NCI-H69 (cell line): ENCODE measurements at regions not wholly inside any gene's neighbourhood (a gene's known extent, or its start where the extent isn't known, plus 50 kb on each side); places are given as distances from the start of the nearest gene placed in this dataset.
"Not testable (repeated sequence)": the region's sequence is repeated elsewhere in the genome, so short reads cannot be mapped to it uniquely, and the experiment has no call there.

ENCODE experiments used
- DNase-seq: peaks from one replicate; lab custom pipeline; 2025; lab: John Stamatoyannopoulos, UW

DNA sequence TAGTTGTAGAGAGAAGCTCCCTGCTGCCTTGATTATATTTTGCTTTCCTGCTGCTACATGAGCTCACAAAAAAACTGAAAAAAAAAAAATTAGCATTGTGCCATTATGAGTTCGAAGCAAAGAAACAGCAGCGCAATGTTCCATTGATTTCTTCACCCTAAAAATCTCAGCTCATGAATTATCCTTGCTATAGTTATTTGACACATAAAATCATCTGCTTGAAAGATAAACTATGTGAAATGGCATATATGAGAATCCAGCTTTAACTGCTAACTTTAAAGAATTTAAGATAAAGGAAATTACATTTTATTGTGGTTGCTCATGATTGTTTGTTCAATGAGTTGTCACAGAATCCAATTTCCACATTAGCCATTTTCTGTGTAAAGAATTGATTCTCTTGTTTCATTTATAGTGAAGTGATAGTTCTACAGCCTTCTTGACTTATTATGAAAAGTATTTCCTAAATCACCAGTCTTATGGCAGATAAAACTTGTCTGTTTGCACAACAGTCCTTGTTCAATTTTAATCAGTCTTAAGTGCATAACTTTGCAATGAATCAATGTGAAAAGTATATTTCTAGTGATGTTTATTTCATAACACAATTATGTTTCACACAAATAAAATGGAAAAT, 1275.0 kb upstream of the CDH9 start:
- no peak for DNase-seq

DNA sequence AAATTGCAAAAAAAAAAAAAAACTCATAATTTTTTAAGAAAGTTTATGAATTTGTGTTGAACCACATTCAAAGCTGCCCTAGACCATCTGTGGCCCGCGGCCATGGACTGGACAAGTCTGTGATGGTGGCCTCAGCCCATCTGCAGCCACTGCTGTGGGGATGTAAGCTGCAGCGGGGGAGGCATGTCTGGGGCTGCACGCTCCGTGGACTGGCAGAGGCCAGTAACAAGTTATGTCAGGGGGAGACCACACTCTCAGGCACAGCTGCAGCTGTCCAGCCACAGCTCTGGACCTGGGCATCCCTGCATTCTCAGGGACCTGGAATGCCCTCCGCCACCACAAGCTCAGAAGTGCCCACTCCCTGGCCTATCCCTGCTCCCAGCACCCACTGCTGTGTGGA, 1272.3 kb upstream of the CDH9 start:
- DNase-seq, result no peak

- no peak for DNase-seq
Measured at GRCh38 chr5:28305891-28306290, 1267.5 kb upstream of the CDH9 start.

GRCh38 chr5:28301712-28302111, 1263.3 kb upstream of the CDH9 start:
- DNase-seq, result no peak

DNA sequence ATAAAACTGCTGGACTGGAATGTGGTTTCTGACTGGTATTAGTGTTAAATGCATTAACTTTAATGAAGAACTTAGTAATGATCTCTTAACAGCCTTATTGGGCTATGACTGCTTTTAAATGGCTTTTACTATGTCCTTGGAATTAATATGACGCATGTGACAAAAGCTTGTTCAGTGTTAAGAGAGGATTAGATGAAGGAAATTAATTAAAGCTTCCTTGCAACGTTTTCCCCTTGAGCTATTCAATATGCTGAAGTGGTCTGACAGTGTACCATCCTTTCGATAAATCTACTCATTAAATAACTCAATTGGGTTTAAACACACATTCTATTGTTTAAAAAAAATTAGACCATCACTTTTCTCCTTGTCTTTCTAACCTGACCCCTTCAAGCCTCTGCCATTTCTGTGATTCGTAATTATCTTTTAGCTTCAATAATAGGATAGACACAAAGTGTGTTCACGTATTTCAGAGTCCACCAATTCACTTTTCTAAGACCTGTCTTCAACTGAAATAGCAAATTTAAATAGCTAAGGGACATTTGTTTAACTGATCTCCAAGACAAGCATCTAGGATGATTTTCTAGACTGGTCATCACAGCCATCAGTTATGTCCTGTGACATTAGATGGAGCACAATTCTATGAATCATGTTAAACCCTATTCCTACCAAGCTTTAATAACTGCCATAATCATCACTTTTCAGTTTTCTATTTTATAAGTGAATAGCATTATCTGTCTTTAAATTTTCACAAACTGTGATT, 1258.0 kb upstream of the CDH9 start:
- no peak for DNase-seq

GRCh38 chr5:28287021-28287420, 1248.6 kb upstream of the CDH9 start:
- DNase-seq, result not testable (repeated sequence)

- DNase-seq, result no peak
Measured at GRCh38 chr5:28286566-28286965, 1248.2 kb upstream of the CDH9 start.

DNA sequence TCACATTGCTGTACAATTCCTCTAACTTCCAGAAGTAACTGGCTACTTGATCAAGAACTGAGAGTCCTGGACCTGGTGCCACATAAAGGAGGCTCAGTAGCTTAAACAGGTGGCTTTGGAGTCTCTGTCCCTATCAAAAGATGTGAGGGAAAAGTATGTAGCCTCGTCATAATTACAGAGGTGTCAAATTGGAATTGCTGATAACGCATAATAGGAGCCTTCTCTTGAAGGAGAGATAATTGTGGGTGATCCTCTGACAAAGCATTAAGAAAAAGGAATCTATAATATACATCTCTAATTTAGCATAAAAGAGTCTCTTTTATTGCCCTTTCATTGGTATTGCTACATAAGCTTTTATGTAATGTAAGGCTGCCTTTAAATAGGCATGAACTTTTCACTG, 1246.4 kb upstream of the CDH9 start:
- DNase-seq, result no peak

GRCh38 chr5:28281351-28281750, 1243.0 kb upstream of the CDH9 start:
- DNase-seq, result no peak

- DNase-seq, result no peak
Measured at GRCh38 chr5:28275931-28276330, 1237.5 kb upstream of the CDH9 start.

DNA sequence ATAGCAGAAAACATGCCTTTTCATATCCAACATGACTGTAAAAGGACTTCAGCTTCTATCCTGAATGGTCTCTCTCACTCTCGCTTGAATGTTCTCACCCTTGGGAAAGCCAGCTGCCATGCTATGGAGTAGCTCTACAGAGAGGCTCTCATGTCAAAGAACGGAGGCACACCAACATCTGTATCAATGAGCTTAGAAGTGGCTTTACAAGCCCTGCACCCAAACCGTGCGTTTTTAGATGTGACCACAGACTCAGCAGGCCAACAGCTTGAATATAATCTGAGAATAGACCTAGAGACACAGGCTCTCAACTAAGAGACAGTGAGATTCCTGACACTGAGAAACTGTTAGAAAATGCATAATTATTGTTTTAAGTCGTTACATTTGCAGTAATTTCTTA, 1231.6 kb upstream of the CDH9 start:
- no peak for DNase-seq

DNA sequence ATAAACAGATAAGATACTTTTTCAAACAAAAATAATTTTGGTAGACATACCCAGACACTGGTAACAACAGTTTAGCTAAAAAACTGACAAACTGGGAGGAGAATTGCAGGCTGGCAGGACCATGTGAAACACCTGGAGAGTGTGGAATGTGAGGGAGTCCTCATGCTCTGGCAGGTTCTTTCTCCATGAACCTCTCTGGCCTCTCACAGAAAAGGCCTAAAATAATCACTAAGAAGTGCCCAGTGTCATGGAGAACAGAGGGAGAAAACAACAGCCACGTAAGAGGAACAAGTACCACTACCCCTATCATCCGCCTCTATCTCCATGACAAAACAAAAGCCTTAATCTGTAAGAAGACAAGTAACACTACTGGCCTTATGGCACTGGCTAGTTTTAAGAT, 1227.5 kb upstream of the CDH9 start:
- DNase-seq, result no peak

DNA sequence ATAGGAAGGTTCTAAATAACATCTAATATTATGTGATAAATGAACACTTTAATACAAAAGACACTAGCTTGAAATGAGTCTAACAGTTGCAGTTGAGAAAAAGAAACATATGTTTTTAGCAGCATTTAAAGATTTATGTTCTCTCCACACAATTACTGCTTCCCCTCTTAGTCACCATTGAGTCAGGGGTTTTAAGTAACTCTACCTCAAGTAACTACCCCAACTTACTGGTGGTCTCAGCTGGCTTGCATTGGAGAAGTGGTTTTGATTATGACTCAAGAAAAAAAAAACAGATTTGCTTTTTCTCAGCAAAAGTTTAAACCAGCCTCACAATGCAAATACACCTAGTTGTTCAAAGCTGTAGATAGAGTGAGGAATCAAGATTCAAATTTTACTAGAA, 1216.5 kb upstream of the CDH9 start:
- DNase-seq, result no peak

- no peak for DNase-seq
Measured at GRCh38 chr5:28253431-28253830, 1215.0 kb upstream of the CDH9 start.

DNA sequence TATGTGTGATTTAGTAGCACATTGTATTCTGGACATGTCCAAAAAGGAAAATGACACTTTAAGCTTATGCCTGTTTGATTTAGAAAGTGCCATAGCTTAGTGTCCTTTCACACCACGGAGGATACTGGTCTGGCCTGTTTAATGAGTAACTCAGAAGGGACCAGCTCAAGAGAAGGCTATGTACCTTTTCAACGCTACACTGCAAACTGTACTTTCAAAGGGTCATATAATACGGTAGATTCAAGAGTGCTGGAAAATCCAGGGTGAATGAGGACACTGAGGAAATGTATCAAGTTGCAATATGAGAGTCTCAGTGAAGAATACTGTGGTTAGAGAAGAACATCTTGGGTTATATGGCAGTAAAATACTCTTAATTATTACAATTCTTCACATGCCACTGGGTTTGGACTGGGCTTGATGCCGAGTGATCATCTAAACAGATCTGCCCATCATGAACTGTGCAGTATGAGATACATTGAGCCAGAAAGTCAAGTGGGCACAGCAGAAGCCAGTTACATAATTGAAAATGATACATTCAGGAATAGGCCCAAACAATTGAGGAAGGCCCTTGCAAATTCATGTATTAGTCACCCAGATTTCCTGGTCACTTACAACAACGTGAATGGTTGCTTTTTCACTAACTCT, 1211.5 kb upstream of the CDH9 start:
- no peak for DNase-seq

DNA sequence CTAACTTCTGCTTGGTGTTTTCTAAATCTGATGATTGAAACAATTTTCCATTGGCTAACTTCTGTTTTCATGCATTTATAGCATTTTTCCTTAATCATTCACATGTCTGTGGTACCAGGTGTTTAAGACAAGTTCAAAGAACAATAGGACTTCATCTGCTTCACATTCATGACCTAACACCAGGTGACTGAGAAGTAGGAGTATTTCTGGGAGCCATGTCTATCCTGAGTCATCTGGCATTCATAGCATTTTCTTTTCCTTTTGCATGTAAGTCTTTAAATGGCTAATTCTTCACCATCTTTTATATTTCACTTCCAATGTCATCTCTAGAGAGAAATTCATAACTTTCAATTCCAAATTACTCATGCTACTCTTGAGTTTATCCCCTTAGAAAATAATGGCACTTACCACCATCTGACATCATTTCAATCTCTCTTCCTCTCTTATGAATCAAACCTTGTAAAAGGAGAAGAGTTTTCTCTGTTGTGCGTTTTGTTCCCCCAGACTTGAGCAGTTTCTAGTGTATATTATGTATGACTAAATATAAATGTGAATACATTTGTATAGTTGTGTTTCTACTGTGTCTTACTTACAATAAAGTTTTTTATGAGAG, 1196.1 kb upstream of the CDH9 start:
- DNase-seq, result no peak

GRCh38 chr5:28226407-28226806, 1188.0 kb upstream of the CDH9 start:
- DNase-seq, result no peak

GRCh38 chr5:28219539-28219938, 1181.2 kb upstream of the CDH9 start:
- DNase-seq, result no peak

DNA sequence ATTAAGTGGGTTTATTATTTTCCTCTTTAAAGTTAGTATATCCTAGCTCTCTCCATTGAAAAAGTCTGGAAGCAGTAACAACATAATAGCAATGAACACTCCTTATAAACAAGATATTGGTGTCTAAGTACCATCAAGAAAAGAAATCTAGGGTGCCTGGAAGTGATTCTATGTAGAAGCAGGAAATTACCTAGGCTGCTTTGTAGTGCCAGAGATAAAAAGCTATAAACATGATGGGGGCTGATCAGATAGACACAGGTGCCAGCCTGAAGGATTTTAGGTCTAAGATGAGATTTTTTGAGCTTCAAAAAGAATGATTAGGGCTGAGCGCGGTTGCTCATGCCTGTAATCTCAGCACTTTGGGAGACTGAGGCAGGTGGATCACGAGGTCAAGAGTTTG, 1179.3 kb upstream of the CDH9 start:
- DNase-seq, result no peak

DNA sequence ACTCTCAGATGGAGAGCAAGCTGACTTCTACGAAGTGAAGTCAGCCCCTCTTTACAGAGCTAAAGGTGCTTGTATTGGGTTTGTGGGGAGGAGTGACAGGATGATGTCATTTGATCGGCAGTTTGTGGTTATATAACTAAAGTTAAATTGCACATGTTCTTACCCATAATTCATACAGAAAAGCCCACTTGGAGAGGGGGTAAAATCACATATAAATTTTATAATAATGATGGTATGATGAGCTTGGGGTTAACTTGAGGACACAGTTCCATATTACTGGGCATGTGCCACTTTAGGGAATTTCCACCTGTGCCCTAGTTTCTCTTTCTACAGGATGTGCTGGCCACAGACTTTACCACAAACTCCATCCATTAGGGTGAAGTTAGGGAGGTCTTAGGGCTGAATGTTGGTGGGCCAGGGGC, 1178.6 kb upstream of the CDH9 start:
- DNase-seq, result no peak

- no peak for DNase-seq
Measured at GRCh38 chr5:28215091-28215490, 1176.7 kb upstream of the CDH9 start.

DNA sequence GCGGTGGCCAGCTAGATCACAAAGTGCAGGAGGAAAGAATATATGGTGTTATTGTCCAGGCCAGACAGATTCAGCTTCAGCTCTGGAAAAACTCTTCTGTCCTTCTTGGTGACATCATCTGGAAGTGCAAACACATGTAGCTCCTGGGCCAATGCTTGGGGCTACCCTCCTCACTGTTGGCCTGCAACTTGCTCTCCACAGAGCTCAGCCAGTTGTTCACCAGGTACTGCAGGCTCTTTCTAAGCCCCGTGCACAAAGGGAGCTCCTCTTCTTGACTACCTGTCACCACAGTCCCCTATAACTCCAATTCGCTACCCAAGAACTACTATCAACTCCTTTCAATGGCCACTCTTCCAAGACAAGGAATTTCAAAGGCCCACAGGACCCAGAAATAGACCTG, 1175.9 kb upstream of the CDH9 start:
- no peak for DNase-seq

- no peak for DNase-seq
Measured at GRCh38 chr5:28208356-28208755, 1170.0 kb upstream of the CDH9 start.
